GM18909 (cell line): ENCODE measurements at regions not wholly inside any gene's neighbourhood (a gene's known extent, or its start where the extent isn't known, plus 50 kb on each side); places are given as distances from the start of the nearest gene placed in this dataset.

Source experiments
- ATAC-seq: cut with Tn5 transposase; IDR thresholded peaks from one replicate; pipeline ENCODE4 v1.9.1; 2021; ENCODE audit warnings: mild to moderate bottlenecking; ENCODE audit not compliant: unreplicated experiment, poor library complexity

DNA sequence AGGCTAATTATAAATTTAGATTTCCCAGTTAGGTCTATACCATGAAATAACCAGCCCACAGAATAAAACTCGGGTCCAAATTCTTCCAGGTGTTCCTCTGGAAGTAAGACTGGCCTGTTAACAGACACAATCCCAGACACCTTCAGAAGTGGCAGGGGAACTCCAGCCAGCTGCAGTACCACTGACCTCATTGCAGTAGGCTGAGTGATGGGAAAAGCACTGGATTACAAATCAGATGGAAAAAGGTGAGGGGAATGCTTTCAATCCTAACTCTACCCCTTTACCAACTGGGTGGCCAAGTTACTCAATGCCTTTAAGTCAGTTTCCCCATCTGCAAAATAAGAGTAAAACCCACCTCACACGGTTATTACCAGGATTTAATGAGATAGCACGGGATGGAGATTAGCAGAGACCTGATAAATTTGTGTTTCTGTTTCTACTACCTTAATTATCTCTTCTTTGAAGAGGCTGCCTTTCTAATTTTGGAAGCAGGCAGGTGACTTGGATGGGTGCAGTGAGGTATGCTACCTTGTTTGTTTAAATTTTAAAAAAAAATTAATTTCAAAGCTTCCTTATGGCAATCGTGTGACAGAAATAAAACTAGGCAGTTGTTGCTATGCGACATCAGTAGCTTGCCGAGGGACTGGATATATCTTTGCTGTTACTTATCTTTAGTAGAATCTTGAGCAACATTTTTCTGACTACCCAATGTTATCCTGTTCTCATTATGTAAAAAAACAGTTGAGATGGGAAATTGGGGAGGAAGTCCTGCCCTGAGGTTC is 167.3 kb upstream of the GRIN2B start:
- ATAC-seq: no peak

GRCh38 chr12:14153803-14154202 is 172.4 kb upstream of the GRIN2B start:
- ATAC-seq: peak; percentile 19

GRCh38 chr12:14156606-14157005 is 175.2 kb upstream of the GRIN2B start:
- ATAC-seq: peak; percentile 2

DNA sequence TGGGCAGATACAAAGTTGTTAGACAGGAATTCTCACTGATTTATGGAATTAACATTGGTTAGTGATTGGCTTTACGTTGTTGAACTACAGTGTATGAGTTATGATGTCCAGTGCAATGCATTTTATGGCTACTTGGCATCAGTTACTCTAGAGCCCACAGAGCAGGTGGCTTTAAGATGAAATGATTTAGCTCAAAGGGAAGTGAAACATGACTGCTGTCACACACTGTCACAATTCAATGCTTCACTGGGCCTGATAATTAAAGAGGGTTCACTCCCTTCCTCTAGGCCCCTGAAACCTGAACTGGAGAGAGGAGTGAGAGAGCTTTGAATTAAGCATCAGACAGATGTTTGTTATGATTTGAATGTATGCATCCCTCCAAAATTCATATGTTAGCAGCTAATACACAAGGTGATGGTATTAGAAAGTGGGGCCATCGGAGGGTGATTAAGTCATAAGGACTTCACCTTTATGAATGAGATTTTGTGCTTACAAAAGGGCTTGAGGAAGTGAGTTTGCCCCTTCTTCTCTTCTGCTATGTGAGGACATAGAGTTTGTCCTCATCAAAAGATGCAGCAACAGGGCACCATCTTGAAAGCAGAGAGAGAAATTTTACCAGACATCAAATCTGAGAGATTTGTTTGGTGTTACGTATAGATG is 175.8 kb upstream of the GRIN2B start:
- peak; percentile 98 for ATAC-seq

DNA sequence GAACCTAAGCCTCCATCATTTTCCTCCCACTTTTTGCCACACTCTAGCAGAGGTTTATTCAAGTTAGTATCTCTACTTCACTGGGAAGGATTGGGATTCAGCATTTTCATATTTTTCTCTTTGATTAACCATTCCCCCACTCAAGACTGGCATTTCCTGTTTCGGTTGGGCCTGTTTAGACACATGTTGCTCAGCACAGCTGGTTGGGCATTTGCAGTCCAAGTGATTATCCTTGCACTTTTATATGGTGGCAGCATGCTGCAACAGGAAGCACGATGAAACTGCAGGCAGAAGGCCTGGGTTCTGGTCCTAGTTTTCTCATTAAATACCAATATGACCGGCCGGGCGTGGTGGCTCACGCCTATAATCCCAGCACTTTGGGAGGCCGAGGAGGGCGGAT is 182.9 kb upstream of the GRIN2B start:
- ATAC-seq: no peak

DNA sequence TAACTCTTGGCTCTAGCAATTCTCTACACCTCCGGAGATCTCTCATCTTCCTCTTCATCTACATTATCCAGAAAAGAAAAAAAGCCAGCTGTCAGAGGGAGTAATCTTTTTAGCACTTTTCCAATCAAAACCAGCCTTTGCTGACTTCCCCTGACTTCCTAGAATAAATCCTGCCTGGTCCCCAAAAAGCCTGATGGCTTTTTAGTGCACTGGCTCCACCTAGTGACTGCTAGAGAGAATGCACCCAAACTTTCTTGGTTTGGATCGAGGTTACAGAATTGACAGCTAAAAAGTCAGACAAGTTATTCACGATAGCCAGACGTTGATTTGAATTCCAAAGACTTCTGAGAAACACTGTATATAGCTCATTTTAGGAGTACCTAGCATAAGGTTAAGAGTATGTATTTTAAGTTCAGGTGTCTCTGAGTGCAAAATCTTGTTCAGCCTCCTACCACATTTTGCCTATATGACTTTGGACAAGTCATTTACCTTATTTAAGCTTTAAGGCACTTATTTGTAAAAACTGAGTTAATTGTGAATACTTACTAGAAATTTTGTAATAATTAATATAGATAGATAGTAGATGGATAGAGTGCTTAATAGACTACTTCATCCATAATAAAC is 185.7 kb upstream of the GRIN2B start:
- ATAC-seq: peak; percentile 55

DNA sequence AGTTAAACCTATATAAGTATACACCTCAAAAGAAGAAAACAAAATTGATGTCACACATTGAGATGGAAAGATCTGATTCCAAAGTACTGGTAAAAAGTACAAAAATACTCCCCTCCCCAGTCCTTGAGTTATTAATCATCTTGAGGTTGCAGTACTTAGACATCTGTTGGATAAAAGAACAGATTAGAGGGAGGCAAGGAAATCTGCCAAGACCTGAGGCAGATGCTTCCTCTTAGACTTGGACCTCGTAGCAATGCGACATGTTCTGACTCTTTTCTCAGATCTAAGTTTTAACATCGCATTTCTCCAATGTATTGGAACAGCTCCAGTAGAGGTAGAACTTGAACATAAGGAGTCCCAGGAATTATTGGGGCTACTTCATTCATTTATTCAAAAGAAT is 187.9 kb upstream of the GRIN2B start:
- ATAC-seq: no peak

DNA sequence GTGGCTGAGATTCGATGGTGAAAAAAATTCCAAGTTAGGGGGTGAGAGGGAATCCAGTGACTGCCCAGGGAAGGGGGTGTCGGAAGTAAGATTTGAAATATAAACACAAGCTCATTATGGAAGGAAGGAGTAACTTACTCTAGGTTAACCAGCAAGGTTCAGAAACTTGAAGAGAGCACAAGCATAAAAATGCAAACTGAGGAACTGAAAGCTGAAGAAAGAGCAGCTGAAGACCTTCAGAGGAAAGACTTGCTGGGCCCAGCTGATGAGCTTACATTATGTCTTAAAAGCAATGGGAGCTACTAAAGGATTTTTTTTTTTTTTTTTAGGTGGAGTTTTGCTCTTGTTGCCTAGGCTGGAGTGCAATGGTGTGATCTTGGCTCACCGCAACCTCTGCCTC is 189.7 kb upstream of the GRIN2B start:
- ATAC-seq: peak; percentile 76

DNA sequence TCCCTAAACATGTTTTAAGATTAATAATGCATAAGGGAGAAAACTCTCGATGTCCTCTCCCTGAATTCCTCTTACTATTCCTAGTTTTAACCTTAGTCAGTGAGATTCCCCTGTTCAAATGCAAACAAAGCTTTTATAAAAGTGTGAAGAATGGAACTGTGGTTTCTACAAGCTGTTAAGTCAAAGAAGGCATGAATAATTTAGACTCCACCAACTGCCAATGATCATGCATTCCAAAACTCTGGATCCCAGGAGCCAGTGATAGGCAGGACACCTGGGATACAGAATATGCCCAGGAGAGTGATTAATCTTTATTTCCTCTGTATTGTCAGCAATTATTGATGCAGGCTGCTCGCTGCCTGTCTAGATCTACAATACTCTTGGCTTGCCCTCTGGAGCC is 190.3 kb upstream of the ATF7IP start:
- ATAC-seq: no peak

- peak; percentile 82 for ATAC-seq
These were observed 179.9 kb upstream of the ATF7IP start for GRCh38 chr12:14185427-14186192.

DNA sequence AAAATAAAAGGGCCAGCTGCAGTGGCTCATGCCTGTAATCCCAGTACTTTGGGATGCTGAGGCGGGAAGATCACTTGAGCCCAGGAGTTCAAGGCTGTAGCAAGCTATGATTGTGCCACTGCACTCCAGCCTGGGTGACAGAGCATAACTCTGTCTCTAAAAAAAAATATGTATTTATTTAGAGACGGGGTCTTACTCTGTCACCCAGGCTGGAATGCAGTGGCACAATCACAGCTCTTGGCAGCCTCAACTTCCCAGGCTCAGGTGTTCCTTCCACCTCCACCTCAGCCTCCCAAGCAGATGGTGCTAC is 179.3 kb upstream of the ATF7IP start:
- no peak for ATAC-seq

GRCh38 chr12:14187002-14187401 is 178.5 kb upstream of the ATF7IP start:
- ATAC-seq: no peak

GRCh38 chr12:14187966-14188365 is 177.5 kb upstream of the ATF7IP start:
- ATAC-seq: no peak

GRCh38 chr12:14188744-14189143 is 176.7 kb upstream of the ATF7IP start:
- no peak for ATAC-seq

- no peak for ATAC-seq
These were observed 174.8 kb upstream of the ATF7IP start for GRCh38 chr12:14190694-14191093.

GRCh38 chr12:14191612-14192011 is 173.9 kb upstream of the ATF7IP start:
- ATAC-seq: no peak

DNA sequence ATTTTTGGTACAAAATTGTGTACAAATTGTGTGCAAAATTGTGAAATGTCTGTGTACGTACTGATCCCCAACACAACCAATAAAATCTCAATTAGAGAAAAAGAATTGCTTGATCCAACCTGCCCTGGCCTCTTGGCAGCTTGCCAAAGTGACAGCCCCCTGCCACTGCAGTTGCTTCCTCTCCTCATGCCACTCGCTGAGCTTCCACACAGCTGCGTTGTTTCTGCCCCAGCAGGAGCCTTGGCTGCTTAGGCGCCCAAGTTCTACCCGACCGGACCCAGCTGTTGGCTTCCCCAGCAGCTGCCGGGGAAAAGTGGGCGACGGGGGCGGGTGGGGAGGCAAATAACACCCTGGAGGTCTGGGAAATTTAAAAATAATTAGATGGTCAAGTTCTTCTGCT is 171.8 kb upstream of the ATF7IP start:
- ATAC-seq: no peak

DNA sequence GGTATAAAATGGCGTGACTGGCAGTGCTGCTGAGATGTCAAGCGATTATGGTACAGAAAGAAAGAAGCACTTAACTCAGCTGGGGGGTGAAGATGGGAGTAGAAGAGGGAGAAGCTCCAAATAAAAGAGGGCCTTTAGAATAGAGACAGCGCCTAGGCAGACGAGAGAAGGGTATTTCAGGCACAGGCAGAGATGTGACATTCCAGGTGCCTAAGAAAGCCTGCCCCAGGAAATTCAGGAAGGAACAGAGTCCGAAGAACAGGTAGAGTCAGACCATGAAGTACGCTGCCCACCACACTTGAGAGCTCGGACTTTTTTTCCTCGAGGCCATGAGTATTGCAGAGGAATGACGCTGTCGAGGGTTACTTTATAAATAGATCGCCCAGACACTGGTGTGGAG is 170.9 kb upstream of the ATF7IP start:
- ATAC-seq: no peak

GRCh38 chr12:14199455-14200198 is 165.9 kb upstream of the ATF7IP start:
- no peak for ATAC-seq

- no peak for ATAC-seq
These were observed 164.9 kb upstream of the ATF7IP start for GRCh38 chr12:14200598-14200997.
